PC-9 (cell line): ENCODE measurements at regions not wholly inside any gene's neighbourhood (a gene's known extent, or its start where the extent isn't known, plus 50 kb on each side); places are given as distances from the start of the nearest gene placed in this dataset.

Experiments
- BruUV-seq: library from RNA; stranded (reverse); fragments of 400-500 nt; replicated peaks from 2 replicates; lab custom pipeline; 2021; lab: Mats Ljungman, UMichigan
- CTCF ChIA-PET: fragments of 300-600 bp; sonication (Branson Sonifier 250); formaldehyde crosslinking; loops from one replicate; lab custom pipeline; 2022; ENCODE audit warnings: antibody characterized with exemption; lab: Charles Lee
- POLR2A ChIA-PET: fragments of 300-600 bp; sonication (Branson Sonifier 250); formaldehyde crosslinking; loops from one replicate; lab custom pipeline; 2022; ENCODE audit warnings: antibody characterized with exemption; ENCODE audit not compliant: unreplicated experiment; lab: Charles Lee
- DNase-seq, 2 experiments: peaks; one replicate each; pipeline versions ENCODE4 v3.0.0 to v3.0.0-alpha.2; 2015 to 2022; ENCODE audit warnings: mixed read lengths in 1 of 2
- H2AFZ ChIP-seq: fragments of 200-600 bp; sonication (generic); 2 replicates; pipeline ENCODE4 v1.8.1; 2017; ENCODE audit warnings: antibody characterized with exemption
- H3F3A ChIP-seq: fragments of 200-600 bp; sonication (generic); 2 replicates; pipeline ENCODE4 v1.8.1; 2017; ENCODE audit warnings: antibody characterized with exemption, mild to moderate bottlenecking, low read depth; ENCODE audit not compliant: insufficient read depth
- H3K27ac ChIP-seq: fragments of 200-600 bp; sonication (generic); 2 replicates; pipeline ENCODE4 v1.6.1; 2016; ENCODE audit warnings: mixed run types
- H3K27me3 ChIP-seq: fragments of 200-600 bp; sonication (generic); 2 replicates; pipeline ENCODE4 v1.6.1; 2016; ENCODE audit warnings: low read depth, mixed run types; ENCODE audit not compliant: insufficient read depth
- H3K36me3 ChIP-seq: fragments of 200-600 bp; sonication (generic); 2 replicates; pipeline ENCODE4 v1.6.1; 2016; ENCODE audit warnings: low read depth, mixed run types
- H3K4me1 ChIP-seq: fragments of 200-600 bp; sonication (generic); replicated peaks from 2 replicates; pipeline ENCODE4 v1.6.1; 2016; ENCODE audit warnings: mixed run types; ENCODE audit not compliant: insufficient read depth
- H3K4me2 ChIP-seq: fragments of 200-600 bp; sonication (generic); 2 replicates; pipeline ENCODE4 v1.6.1; 2017; ENCODE audit warnings: mixed run types
- H3K4me3 ChIP-seq: fragments of 200-600 bp; sonication (generic); 2 replicates; pipeline ENCODE4 v1.6.1; 2016; ENCODE audit warnings: mixed run types
- H3K79me2 ChIP-seq: fragments of 200-600 bp; sonication (generic); 2 replicates; pipeline ENCODE4 v1.6.1; 2017; ENCODE audit warnings: low read depth, mixed run types
- H3K9me2 ChIP-seq: fragments of 200-600 bp; sonication (generic); 2 replicates; pipeline ENCODE4 v1.8.1; 2017; ENCODE audit warnings: mild to moderate bottlenecking; ENCODE audit not compliant: insufficient read depth
- H3K9me3 ChIP-seq: fragments of 200-600 bp; sonication (generic); 2 replicates; pipeline ENCODE4 v1.8.1; 2016; ENCODE audit warnings: low read depth; ENCODE audit not compliant: insufficient read depth
- H4K20me1 ChIP-seq: fragments of 200-600 bp; sonication (generic); 2 replicates; pipeline ENCODE4 v1.8.1; 2017; ENCODE audit not compliant: insufficient read depth
- CTCF ChIP-seq: fragments of 200-600 bp; sonication (generic); conservative IDR thresholded peaks from 2 replicates; pipeline ENCODE4 v1.6.1; 2017; ENCODE audit warnings: mixed run types, antibody characterized with exemption, mild to moderate bottlenecking, moderate library complexity
- EZH2 ChIP-seq: fragments of 200-600 bp; sonication (generic); IDR thresholded peaks from 2 replicates; pipeline ENCODE4 v1.8.0; 2017; ENCODE audit warnings: antibody characterized with exemption, low read depth
- intact Hi-C: fragments of 100-400 bp; cut with micrococcal nuclease; formaldehyde crosslinking; loops from one replicate; pipeline ENCODE4 v1.10.0; 2022; ENCODE audit not compliant: unreplicated experiment

GRCh38 chr5:74521401-74521800, 119.1 kb downstream of the ENC1 start:
- no peak overlapping the region for H3K4me2 ChIP-seq
- TF ChIP-seq CTCF (no peak), EZH2 (no peak)
- H4K20me1 ChIP-seq, result no peaks in the 10 kb centered on the region
- H3K27me3 ChIP-seq, result no peaks in the 10 kb centered on the region
- DNase-seq, result no peak
- H3F3A ChIP-seq, result peaks cover 11% of the 10 kb centered on the region
- BruUV-seq, result no TSS peak
- H3K9me2 ChIP-seq, result no peaks in the 10 kb centered on the region
- ChIA-PET CTCF (no interaction called here), POLR2A (no interaction called here)
- peaks cover 29% of the 10 kb centered on the region for H3K4me1 ChIP-seq
- H3K4me3 ChIP-seq, result no peak overlapping the region
- H3K36me3 ChIP-seq, result no peaks in the 10 kb centered on the region
- H2AFZ ChIP-seq, result no peak overlapping the region
- peaks cover 12% of the 10 kb centered on the region for H3K9me3 ChIP-seq
- H3K79me2 ChIP-seq, result no peaks in the 10 kb centered on the region
- no peak overlapping the region for H3K27ac ChIP-seq
- intact Hi-C loops, result no loop called here

- TSS peak; percentile 78 for BruUV-seq
Observed at GRCh38 chr5:74519679-74520078, 120.8 kb downstream of the ENC1 start.

GRCh38 chr5:74519161-74519571, 121.4 kb downstream of the ENC1 start:
- ChIA-PET POLR2A (interaction anchor here (0.6 to 1.0 kb wide), 5 partner anchors 76 to 278 kb away, joined by 3 to 7 read pairs (median 4); partner anchors contain the start of gene ENC1), CTCF (interaction anchor here (0.5 to 0.7 kb wide), 2 partner anchors 124 to 125 kb away, joined by 4 to 10 read pairs; no protein-coding TSS in a partner anchor)
- H3K4me2 ChIP-seq, result peak overlapping the region; percentile 56
- H3K4me3 ChIP-seq, result no peak overlapping the region
- H3K9me2 ChIP-seq, result no peaks in the 10 kb centered on the region
- peaks cover 36% of the 10 kb centered on the region for H3K4me1 ChIP-seq
- intact Hi-C loops, result loop anchor here (1.0 to 2.0 kb wide), 4 partner anchors 24 to 484 kb away; no protein-coding TSS in a partner anchor
- no peak overlapping the region for H2AFZ ChIP-seq
- TF ChIP-seq EZH2 (no peak), CTCF (no peak)
- no peaks in the 10 kb centered on the region for H3K79me2 ChIP-seq
- peaks cover 11% of the 10 kb centered on the region for H3F3A ChIP-seq
- no peaks in the 10 kb centered on the region for H4K20me1 ChIP-seq
- BruUV-seq, result no TSS peak
- H3K27me3 ChIP-seq, result no peaks in the 10 kb centered on the region
- no peaks in the 10 kb centered on the region for H3K36me3 ChIP-seq
- peak overlapping the region; percentile 78 for H3K27ac ChIP-seq
- H3K9me3 ChIP-seq, result peaks cover 6% of the 10 kb centered on the region; the same call in 1 of the 2 replicates
- peak; percentile 79 to 92 for DNase-seq

More at GRCh38 chr5:74519679-74520078, 120.8 kb downstream of the ENC1 start:
- intact Hi-C loops, result loop anchor here (1.0 to 2.0 kb wide), 4 partner anchors 23 to 484 kb away; no protein-coding TSS in a partner anchor
- Histone ChIP-seq H3K36me3 (no peaks in the 10 kb centered on the region), H2AFZ (no peak overlapping the region), H3K27ac (peak overlapping the region; percentile 78), H3K9me3 (peaks cover 11% of the 10 kb centered on the region), H3K27me3 (no peaks in the 10 kb centered on the region), H4K20me1 (no peaks in the 10 kb centered on the region), H3K79me2 (no peaks in the 10 kb centered on the region), H3K4me3 (no peak overlapping the region; the same call in 1 of the 2 replicates), H3K4me2 (peak overlapping the region; percentile 56), H3K4me1 (peaks cover 36% of the 10 kb centered on the region), H3K9me2 (no peaks in the 10 kb centered on the region), H3F3A (peaks cover 11% of the 10 kb centered on the region)
- TF ChIP-seq EZH2 (no peak), CTCF (no peak)
- no peak for DNase-seq
- ChIA-PET CTCF (interaction anchor here (0.5 to 0.7 kb wide), 2 partner anchors 125 kb away, joined by 4 to 10 read pairs; no protein-coding TSS in a partner anchor), POLR2A (interaction anchor here (0.6 to 1.0 kb wide), 4 partner anchors 76 to 279 kb away, joined by 3 to 7 read pairs (median 4); no protein-coding TSS in a partner anchor)
